M059J (cell line): ENCODE measurements at regions not wholly inside any gene's neighbourhood (a gene's known extent, or its start where the extent isn't known, plus 50 kb on each side); places are given as distances from the start of the nearest gene placed in this dataset.

Source experiments
- DNase-seq: peaks from one replicate; pipeline ENCODE4 v3.0.0-alpha.2; 2012; ENCODE audit warnings: low read depth

- peak; percentile 25 for DNase-seq
Measured at GRCh38 chr1:221850470-221851187, 108.7 kb upstream of the DUSP10 start.

- no peak for DNase-seq
Measured at GRCh38 chr1:221849897-221850296, 108.0 kb upstream of the DUSP10 start.

GRCh38 chr1:221849110-221849509 lies 107.2 kb upstream of the DUSP10 start:
- DNase-seq: no peak

- DNase-seq: no peak
Measured at GRCh38 chr1:221847676-221848075, 105.8 kb upstream of the DUSP10 start.

- peak; percentile 89 for DNase-seq
Measured at GRCh38 chr1:221845650-221846371, 103.9 kb upstream of the DUSP10 start.

GRCh38 chr1:221841983-221842335 lies 100.1 kb upstream of the DUSP10 start:
- DNase-seq: no peak

- DNase-seq: no peak
Measured at GRCh38 chr1:221841251-221841982, 99.5 kb upstream of the DUSP10 start.

GRCh38 chr1:221840511-221841243 lies 98.8 kb upstream of the DUSP10 start:
- DNase-seq: peak; percentile 32

- peak; percentile 100 for DNase-seq
Measured at GRCh38 chr1:221839782-221840395, 98.0 kb upstream of the DUSP10 start.

GRCh38 chr1:221839321-221839720 lies 97.4 kb upstream of the DUSP10 start:
- peak; percentile 35 for DNase-seq

- no peak for DNase-seq
Measured at GRCh38 chr1:221837896-221838295, 96.0 kb upstream of the DUSP10 start.

- no peak for DNase-seq
Measured at GRCh38 chr1:221834698-221835513, 93.0 kb upstream of the DUSP10 start.

- peak; percentile 68 for DNase-seq
Measured at GRCh38 chr1:221832617-221833016, 90.7 kb upstream of the DUSP10 start.

- peak; percentile 67 for DNase-seq
Measured at GRCh38 chr1:221832151-221832550, 90.3 kb upstream of the DUSP10 start.

- DNase-seq: peak; percentile 97
Measured at GRCh38 chr1:221829327-221830015, 87.6 kb upstream of the DUSP10 start.

GRCh38 chr1:221827307-221827642 lies 85.4 kb upstream of the DUSP10 start:
- no peak for DNase-seq

GRCh38 chr1:221824909-221825308 lies 83.0 kb upstream of the DUSP10 start:
- no peak for DNase-seq

GRCh38 chr1:221824025-221824424 lies 82.1 kb upstream of the DUSP10 start:
- DNase-seq: peak; percentile 93

- DNase-seq: peak; percentile 25
Measured at GRCh38 chr1:221823561-221823960, 81.7 kb upstream of the DUSP10 start.

GRCh38 chr1:221823149-221823548 lies 81.3 kb upstream of the DUSP10 start:
- DNase-seq: no peak
